ENCODE measurements at regions not wholly inside any gene's neighbourhood (a gene's known extent, or its start where the extent isn't known, plus 50 kb on each side); places are given as distances from the start of the nearest gene placed in this dataset.

GRCh38 chr5:154135125-154135817 is 55.3 kb upstream of the GALNT10 start:
- Histone ChIP-seq H3K27ac (ENCODE audit: control insufficient read depth, insufficient read depth) (no peak overlapping the region), H3K9me3 (replicated peaks; ENCODE audit: control insufficient read depth, insufficient read depth, low read length) (no peaks in the 10 kb centered on the region), H3K79me2 (ENCODE audit: control insufficient read depth, insufficient read depth, low read length) (no peaks in the 10 kb centered on the region), H3K9ac (ENCODE audit: control insufficient read depth, insufficient read depth, low read length) (no peak overlapping the region), H2AFZ (ENCODE audit: control insufficient read depth, low read depth, low read length) (no peak overlapping the region), H4K20me1 (ENCODE audit: control insufficient read depth, insufficient read depth) (no peaks in the 10 kb centered on the region), H3K4me3 (no peak overlapping the region), H3K27me3 (replicated peaks in 1 of 2; ENCODE audit: control insufficient read depth in 2 of 2, insufficient read depth in 2 of 2, low read length in 1 of 2) (no peaks in the 10 kb centered on the region; a peak in 1 of 4 replicates), H3K4me1 (ENCODE audit: control insufficient read depth, insufficient read depth, low read length) (no peaks in the 10 kb centered on the region), H3K4me2 (ENCODE audit: control insufficient read depth, insufficient read depth) (no peak overlapping the region), H3K36me3 (ENCODE audit: control insufficient read depth in 2 of 2, insufficient read depth in 2 of 2, low read length in 1 of 2) (no peaks in the 10 kb centered on the region)
- ChIA-PET CTCF (interaction anchor here (0.9 kb wide), 1 partner anchor 12 kb away, joined by 4 read pairs; no protein-coding TSS in a partner anchor), RAD21 (ENCODE audit: unreplicated experiment) (no interaction called here), SMC1A (ENCODE audit: uncharacterized antibody, unreplicated experiment) (no interaction called here), POLR2A (no interaction called here)
- intact Hi-C loops (cut with micrococcal nuclease; ENCODE audit: unreplicated experiment) (no loop called here), in situ Hi-C loops (cut with MboI) (no loop called here)
- peak; percentile 34 for TF ChIP-seq BCL3 (IDR thresholded peaks at IDR 0.05; ENCODE audit: borderline replicate concordance, insufficient read depth, low read depth, low read length, poor library complexity, severe bottlenecking)
- TF ChIP-seq BMI1 (IDR thresholded peaks at IDR 0.05; ENCODE audit: borderline replicate concordance): no peak
- TF ChIP-seq RFX5 (IDR thresholded peaks at IDR 0.05; ENCODE audit: low read depth, low read length): no peak
- BruUV-seq (replicated peaks): no TSS peak
- DNase-seq (ENCODE audit: low read depth, low spot score): no peak
- ATAC-seq: no peak
- 39% methylated on average over 9 of the region's 9 CpGs for WGBS (ENCODE audit: insufficient coverage, insufficient replicate concordance, low lambda C conversion rate, missing lambda C conversion rate)
- FAIRE-seq: no peak

GRCh38 chr5:154136141-154136540 is 54.4 kb upstream of the GALNT10 start:
- H2AFZ ChIP-seq (ENCODE audit: control insufficient read depth, low read depth, low read length): no peak overlapping the region
- ChIA-PET RAD21 (ENCODE audit: unreplicated experiment) (no interaction called here), CTCF (interaction anchor here (1.3 kb wide), 1 partner anchor 64 kb away, joined by 3 read pairs; no protein-coding TSS in a partner anchor), SMC1A (ENCODE audit: uncharacterized antibody, unreplicated experiment) (no interaction called here), POLR2A (no interaction called here)
- intact Hi-C loops (cut with micrococcal nuclease; ENCODE audit: unreplicated experiment) (no loop called here), in situ Hi-C loops (cut with MboI) (no loop called here)
- BruUV-seq (replicated peaks): no TSS peak
- H3K36me3 ChIP-seq (ENCODE audit: control insufficient read depth in 2 of 2, insufficient read depth in 2 of 2, low read length in 1 of 2): no peaks in the 10 kb centered on the region
- H3K4me2 ChIP-seq (ENCODE audit: control insufficient read depth, insufficient read depth): no peak overlapping the region
- H3K79me2 ChIP-seq (ENCODE audit: control insufficient read depth, insufficient read depth, low read length): no peaks in the 10 kb centered on the region
- H3K9ac ChIP-seq (ENCODE audit: control insufficient read depth, insufficient read depth, low read length): no peak overlapping the region
- H3K9me3 ChIP-seq (replicated peaks; ENCODE audit: control insufficient read depth, insufficient read depth, low read length): no peaks in the 10 kb centered on the region
- WGBS (ENCODE audit: insufficient coverage, insufficient replicate concordance, low lambda C conversion rate, missing lambda C conversion rate): 64% methylated on average over 5 of the region's 5 CpGs
- H4K20me1 ChIP-seq (ENCODE audit: control insufficient read depth, insufficient read depth): no peaks in the 10 kb centered on the region
- no peak overlapping the region for H3K4me3 ChIP-seq
- FAIRE-seq (no peak), ATAC-seq (no peak), DNase-seq (ENCODE audit: low read depth, low spot score) (no peak)
- no peaks in the 10 kb centered on the region; a peak in 1 of 4 replicates for H3K27me3 ChIP-seq (replicated peaks in 1 of 2; ENCODE audit: control insufficient read depth in 2 of 2, insufficient read depth in 2 of 2, low read length in 1 of 2)
- H3K4me1 ChIP-seq (ENCODE audit: control insufficient read depth, insufficient read depth, low read length): no peaks in the 10 kb centered on the region
- H3K27ac ChIP-seq (ENCODE audit: control insufficient read depth, insufficient read depth): no peak overlapping the region
- TF ChIP-seq ZBED1 (IDR thresholded peaks at IDR 0.05; ENCODE audit: borderline replicate concordance): no peak
- no peak for TF ChIP-seq MTA2 (IDR thresholded peaks at IDR 0.05; ENCODE audit: low read depth)
- TF ChIP-seq SUPT20H (IDR thresholded peaks at IDR 0.05; ENCODE audit: borderline replicate concordance, control insufficient read depth, low read depth, low read length): no peak
- no peak for TF ChIP-seq NFIC (IDR thresholded peaks at IDR 0.05; ENCODE audit: low read depth, low read length)
- TF ChIP-seq E2F4 (IDR thresholded peaks at IDR 0.05; ENCODE audit: low read depth, low read length): no peak
- no peak for TF ChIP-seq MTA3 (IDR thresholded peaks at IDR 0.05; ENCODE audit: borderline replicate concordance, low read length)
- no peak for TF ChIP-seq ZNF687 (IDR thresholded peaks at IDR 0.05)
- TF ChIP-seq NR2C2 (IDR thresholded peaks at IDR 0.05; ENCODE audit: borderline replicate concordance, control insufficient read depth, insufficient read length, low read depth): no peak

Measured in GM12878 (cell line).